ENCODE measurements at regions not wholly inside any gene's neighbourhood (a gene's known extent, or its start where the extent isn't known, plus 50 kb on each side); places are given as distances from the start of the nearest gene placed in this dataset.
"Not testable (repeated sequence)": the region's sequence is repeated elsewhere in the genome, so short reads cannot be mapped to it uniquely, and the experiment has no call there.

DNA sequence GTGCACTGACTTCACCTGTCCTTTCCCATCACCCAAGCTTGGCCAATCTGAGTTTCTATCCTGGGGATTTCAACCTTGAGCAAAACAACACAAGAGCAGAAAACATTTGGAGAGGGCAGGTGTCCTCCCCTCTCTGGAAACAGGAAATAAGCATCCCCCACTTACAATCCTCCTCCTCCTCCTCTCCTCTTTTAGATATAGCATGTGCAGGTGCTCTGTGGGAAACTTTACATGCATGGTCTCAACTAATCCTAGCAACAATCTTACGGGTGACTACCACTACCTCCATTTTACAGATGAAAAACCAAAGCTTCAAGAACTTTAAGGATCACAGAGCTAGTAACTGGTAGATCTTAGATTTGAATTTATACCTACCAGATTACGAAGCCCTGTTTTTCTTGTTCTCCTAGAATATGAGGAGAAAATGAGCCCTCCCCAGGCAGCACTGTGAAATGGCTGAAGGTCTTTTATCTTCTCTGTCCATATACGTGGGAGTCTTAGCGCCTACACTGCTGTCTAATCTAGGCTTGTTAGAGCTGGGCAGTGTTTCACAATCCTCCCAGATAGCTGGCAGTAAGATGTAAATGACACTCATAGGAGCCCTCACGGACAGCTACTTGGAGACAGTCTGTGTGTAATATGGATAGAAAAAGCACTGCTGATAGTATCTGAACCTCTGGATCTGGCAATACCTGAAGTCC is 301.2 kb upstream of the PROK2 start:
- DNase-seq = no peak

- DNase-seq = no peak
These were observed 300.1 kb upstream of the PROK2 start for GRCh38 chr3:72085036-72085435.

- no peak for DNase-seq
These were observed 298.0 kb upstream of the PROK2 start for GRCh38 chr3:72082776-72083462.

DNA sequence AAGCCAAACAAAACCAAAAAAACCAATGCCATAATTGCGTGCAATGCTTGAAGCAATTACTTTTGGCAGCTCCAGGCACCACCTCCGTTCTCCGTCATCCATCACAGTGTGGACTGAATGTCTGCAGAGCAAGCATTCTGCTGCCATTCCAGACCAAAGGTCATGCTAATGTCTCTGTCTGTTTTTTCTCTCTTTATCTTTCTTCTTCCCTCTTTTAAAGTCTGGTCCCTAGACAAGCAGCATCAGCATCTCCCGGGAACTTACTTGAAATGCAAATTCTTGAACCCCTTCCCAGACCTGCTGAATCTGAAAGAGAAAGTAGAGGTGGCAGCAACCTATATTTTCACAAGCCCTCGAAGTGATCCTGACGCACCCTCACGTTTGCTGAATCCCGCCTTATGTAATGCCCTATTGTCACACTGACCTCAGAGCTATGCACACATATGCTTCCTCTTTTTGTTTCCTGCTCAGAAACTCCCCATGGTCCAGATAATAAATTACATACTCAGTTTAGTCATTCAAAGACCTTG is 297.3 kb upstream of the PROK2 start:
- DNase-seq = no peak

DNA sequence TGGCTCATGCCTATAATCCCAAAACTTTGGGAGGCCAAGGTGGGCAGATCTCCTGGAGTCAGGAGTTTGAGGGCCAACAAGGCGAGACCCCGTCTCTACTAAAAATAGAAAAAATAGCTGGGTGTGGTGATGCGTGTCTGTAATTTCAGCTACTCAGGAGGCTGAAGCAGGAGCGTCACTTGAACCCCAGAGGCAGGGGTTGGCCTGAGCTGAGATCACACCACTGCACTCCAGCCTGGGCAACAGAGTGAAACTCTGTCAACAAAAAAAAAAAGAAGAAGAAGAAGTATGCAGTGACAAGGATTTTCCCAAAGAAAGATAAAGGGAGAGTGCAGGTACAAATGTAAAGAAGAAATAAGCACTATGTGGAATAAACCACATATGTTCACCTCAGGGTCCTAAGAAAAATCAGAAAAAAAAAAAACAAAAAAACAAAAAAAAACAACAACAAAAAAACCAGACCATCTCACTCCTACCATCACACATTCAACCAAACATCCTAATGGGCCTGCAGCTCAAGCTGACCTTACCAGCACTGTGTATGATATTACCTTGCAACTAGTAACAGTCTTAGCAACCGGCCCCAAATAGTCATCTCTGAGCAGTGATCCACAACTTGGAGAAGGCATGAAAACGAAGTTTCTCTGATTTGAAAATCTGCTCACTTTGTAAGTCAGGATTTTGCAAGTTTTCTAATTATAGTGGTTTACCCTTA is 296.7 kb upstream of the PROK2 start:
- DNase-seq = no peak

GRCh38 chr3:72080800-72081199 is 295.9 kb upstream of the PROK2 start:
- no peak for DNase-seq

- DNase-seq = no peak
These were observed 295.1 kb upstream of the PROK2 start for GRCh38 chr3:72080095-72080494.

GRCh38 chr3:72079369-72079872 is 294.5 kb upstream of the PROK2 start:
- DNase-seq = no peak

DNA sequence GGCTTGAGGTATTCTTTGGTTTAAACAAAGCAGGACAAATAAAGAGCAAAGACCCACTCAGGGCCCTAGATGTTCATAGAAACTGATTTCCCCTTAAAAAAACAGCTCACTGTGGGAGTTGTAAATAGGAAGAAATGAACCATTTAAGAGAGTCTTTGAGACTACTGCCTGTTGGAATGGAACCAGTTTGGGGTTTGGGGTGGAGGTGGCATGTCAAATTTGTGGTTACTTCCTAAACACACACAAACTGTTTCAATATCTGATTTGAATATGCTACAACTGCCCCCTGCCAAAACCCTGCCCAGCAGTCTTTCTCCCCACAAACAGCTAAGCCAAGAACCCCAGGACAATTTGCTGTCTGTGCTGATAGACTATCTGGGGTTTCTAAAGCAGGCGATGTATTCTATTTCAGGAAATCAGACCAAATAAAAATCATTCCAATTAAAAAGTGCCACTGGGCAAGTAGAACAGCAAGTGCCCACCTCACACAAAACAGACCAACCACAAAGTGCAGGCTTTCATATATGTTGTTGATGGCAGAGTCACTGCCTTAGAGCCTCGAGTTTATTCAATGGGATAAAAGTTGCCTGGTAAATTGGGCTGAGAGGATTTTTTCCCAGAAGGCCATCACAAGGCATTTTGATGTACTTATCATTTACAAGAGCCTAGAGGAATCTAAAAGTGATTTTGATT is 293.9 kb upstream of the PROK2 start:
- no peak for DNase-seq

- DNase-seq = no peak
These were observed 292.7 kb upstream of the PROK2 start for GRCh38 chr3:72077473-72078259.

- not testable (repeated sequence) for DNase-seq
These were observed 290.9 kb upstream of the PROK2 start for GRCh38 chr3:72075848-72076247.

DNA sequence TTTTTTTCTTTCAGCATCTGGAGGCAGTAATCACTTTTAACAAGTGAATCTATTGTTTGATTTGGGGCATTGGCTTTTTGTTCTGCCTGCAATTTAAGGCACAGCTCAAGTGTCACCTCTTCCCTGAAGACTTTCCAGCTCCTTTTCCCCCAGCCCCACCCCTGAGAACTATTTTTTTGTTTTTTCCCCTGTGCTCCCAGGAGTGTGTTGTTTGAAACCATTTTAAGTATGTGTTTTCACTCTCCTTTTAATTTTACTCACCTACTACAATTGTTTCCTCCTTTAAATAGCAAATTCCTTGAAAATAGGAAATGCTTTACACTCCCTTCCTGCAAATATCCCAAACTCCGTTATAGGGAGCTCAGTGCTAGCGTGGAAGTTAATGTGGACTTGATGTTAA is 286.7 kb upstream of the PROK2 start:
- no peak for DNase-seq

- no peak for DNase-seq
These were observed 285.1 kb upstream of the PROK2 start for GRCh38 chr3:72070005-72070404.

- DNase-seq = no peak
These were observed 284.6 kb upstream of the PROK2 start for GRCh38 chr3:72069543-72069942.

DNA sequence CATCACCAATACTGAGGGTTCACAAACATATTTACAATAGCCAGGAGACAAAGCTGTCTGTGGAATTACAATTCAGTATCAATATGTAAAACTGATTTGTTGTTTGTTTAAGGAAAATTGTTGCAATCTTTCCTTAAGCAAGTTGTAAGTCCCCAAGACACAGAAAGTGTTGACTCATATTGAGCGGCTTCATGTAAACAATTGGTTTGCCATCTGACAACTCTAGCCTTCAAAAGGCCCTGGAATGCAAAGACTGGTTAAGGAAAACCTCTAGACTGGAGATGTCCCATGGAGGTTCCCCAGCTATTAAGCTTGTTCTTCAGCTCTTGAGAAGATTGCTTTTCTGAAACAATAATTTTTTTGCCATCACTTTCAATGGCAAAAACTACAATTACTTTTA is 283.7 kb upstream of the PROK2 start:
- DNase-seq = no peak

GRCh38 chr3:72067721-72068120 is 282.8 kb upstream of the PROK2 start:
- DNase-seq = no peak

DNA sequence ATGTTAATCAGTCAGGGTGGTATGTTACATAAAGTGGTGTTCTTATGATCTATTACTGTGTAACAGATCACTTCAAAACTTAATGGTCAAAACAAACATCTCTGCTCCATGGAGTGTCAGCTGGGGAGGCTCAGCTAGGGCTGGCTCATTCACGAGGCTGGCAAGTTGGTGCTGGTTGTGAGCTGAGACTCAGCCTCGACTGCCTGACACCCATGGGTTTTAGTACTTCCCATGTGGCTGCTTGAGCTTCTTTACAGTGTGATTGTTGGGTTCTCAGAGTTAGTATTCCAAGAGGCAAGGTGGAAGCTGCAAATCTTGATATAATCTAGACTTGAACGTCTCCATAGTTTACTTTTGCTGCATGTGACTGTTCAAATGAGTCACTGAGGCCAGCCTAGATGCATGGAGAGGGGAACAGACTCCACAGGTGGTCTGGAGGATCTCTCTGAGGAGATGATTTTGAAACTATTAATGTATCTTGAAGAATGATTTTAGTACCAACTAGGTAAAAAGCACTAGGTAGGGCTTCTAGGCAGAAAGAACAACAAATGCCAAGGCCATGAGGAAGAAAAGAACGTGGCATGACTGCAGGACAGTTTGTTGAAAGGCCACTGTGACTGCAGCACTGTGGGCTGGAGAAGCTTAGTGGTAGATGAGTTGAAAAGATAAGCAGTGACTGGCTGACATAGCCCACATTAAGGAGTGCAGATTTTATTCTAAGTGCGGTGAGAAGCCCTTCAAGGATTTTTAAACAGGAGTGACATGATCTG is 281.1 kb upstream of the PROK2 start:
- DNase-seq = no peak

- DNase-seq = no peak
These were observed 280.3 kb upstream of the PROK2 start for GRCh38 chr3:72065236-72065635.

DNA sequence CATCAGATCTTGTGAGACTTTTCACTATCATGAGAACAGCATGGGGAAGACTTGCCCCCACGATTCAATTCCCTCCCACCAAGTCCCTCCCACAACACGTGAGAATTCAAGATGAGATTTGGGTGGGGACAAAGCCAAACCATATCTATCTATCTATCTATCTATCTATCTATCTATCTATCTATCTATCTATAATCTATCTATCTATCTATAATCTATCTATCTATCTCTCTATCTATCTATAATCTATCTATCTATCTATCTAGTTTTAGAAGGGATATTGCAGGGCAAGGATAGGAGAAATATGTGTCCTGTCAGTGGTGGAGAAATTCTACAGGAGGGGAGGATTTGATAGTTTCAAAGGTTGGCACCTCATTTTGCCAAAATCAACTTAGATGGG is 279.8 kb upstream of the PROK2 start:
- not testable (repeated sequence) for DNase-seq

- no peak for DNase-seq
These were observed 277.1 kb upstream of the PROK2 start for GRCh38 chr3:72062017-72062416.

GRCh38 chr3:72060447-72061034 is 275.6 kb upstream of the PROK2 start:
- no peak for DNase-seq

Data from NCI-H1694 (cell line).